HG02885 (cell line): ENCODE measurements at regions not wholly inside any gene's neighbourhood (a gene's known extent, or its start where the extent isn't known, plus 50 kb on each side); places are given as distances from the start of the nearest gene placed in this dataset.
"Not testable (repeated sequence)": the region's sequence is repeated elsewhere in the genome, so short reads cannot be mapped to it uniquely, and the experiment has no call there.

Experiments
- ATAC-seq: cut with Tn5 transposase; IDR thresholded peaks from one replicate; pipeline ENCODE4 v1.9.1; 2021; ENCODE audit warnings: mild to moderate bottlenecking; ENCODE audit not compliant: unreplicated experiment, poor library complexity

GRCh38 chr1:37158113-37158749, 123.9 kb upstream of the GRIK3 start:
- no peak for ATAC-seq

GRCh38 chr1:37159102-37159501, 124.8 kb upstream of the GRIK3 start:
- ATAC-seq: no peak

DNA sequence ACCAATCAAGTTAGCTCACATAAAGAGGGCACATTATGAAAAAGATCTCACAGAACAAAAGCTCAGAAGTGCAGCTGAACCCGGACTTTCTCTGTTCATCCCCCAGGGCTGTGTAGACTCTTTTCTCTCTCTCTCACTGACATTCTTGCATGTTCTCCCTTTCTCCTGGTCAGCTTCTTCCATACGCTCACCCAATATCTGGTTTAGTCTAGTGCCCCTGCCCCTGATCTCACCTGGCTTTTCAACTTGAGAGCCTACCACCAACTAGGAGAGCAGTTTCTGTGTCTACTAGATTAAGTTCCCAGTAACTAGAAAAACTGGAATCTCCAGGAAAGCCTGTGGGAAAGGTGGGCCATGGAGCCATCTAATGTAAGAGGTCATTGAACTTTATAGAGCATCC, 126.9 kb upstream of the GRIK3 start:
- ATAC-seq: no peak

DNA sequence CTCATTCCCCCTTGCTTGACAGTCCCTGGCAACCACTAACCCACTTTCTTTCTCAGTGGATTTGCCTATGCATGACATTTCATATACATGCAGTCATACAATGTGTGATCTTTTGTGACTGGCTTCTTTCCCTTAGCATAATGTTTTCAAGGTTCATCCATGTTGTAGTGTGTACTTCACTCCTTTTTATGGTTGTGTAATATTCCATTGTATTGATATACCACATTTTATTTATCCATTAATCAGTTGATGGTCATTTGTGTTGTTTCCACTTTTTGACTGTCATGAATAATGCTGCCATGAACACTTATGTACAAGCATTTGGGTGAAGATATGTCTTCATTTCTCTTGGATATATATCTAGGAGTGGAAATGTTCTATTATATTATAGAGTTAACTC, 127.7 kb upstream of the GRIK3 start:
- ATAC-seq: no peak

- ATAC-seq: no peak
Measured at GRCh38 chr1:37166005-37166404, 131.7 kb upstream of the GRIK3 start.

DNA sequence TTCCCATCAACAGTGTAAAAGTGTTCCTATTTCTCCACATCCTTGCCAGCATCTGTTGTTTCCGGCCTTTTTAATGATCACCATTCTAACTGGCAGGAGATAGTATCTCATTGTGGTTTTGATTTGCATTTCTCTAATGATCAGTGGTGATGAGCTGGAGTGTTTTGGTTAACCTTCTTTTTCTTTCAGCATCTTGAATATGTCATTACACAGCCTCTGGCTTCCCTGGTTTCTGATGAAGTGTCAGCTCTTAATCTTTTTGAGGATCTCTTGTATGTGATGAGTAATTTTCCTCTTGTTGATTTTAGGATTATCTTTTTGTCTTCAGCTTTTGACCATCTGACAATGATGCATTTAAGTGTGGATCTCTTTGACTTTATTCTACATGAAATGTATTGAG, 133.2 kb upstream of the GRIK3 start:
- no peak for ATAC-seq

DNA sequence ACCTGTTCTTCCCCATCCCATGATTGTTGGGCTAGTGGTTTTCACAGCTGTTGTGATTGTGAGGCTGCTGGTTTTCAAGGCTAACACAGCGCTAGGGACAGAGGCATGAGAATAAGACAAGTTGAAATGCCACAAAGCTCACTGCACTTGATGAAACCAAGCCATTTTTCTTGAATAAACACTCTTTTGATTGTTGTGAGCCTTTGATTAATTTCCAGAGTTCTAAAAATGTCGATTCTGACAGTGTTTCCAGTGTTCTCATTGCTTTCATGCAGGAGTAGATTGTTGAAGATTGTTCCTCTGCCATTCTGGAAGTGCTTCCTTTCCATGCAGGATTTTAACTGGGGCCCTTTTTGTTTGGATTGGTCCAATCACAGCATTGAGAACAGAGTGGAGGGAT, 134.9 kb upstream of the GRIK3 start:
- no peak for ATAC-seq

DNA sequence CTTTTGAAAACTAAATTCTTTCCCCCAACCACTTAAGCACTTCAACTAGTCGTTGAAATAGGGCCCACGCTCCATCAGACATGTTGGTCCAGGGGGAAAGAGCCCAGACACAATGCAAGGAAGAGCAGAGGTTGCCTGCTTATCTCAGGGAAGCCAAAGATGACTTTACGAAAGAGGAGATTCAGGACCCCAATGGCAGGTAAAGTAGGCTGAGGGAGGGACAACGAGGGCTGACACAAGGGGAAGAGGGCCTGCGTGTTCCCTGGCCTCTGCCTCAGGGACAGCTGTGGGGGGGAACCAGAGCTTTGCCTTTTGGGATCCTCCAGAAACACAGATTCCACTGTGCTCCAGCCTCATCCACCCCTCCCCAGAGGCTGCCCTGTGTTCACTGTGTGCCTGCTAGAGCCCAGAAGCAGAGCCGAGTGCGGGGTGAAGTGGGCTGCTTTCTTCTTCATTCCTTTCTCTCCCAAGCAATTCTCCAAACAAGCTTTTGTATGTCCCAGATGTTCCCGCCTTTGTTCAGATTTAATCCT, 135.5 kb upstream of the GRIK3 start:
- ATAC-seq: no peak

GRCh38 chr1:37171691-37172090, 137.4 kb upstream of the GRIK3 start:
- ATAC-seq: no peak

GRCh38 chr1:37174341-37174740, 140.0 kb upstream of the GRIK3 start:
- no peak for ATAC-seq

DNA sequence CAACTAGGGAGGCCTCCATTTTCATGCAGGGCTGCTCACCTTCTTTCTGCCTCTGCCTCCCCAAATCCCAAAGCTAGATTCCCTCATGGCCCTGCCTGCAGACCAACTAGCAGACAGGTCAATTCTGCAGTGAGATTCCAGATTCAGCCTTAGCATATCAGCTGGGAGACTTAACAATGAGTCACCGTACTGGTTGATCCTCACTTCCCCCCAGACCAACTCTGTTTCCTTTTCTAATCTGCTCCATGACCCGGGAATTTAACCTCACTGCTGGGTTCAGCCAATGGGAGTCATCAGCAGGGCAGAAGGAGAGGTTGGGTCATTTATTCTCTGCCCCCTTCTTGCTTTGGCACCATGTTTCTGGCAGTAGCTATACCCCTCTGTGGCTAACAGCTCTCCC, 140.6 kb upstream of the GRIK3 start:
- ATAC-seq: no peak

DNA sequence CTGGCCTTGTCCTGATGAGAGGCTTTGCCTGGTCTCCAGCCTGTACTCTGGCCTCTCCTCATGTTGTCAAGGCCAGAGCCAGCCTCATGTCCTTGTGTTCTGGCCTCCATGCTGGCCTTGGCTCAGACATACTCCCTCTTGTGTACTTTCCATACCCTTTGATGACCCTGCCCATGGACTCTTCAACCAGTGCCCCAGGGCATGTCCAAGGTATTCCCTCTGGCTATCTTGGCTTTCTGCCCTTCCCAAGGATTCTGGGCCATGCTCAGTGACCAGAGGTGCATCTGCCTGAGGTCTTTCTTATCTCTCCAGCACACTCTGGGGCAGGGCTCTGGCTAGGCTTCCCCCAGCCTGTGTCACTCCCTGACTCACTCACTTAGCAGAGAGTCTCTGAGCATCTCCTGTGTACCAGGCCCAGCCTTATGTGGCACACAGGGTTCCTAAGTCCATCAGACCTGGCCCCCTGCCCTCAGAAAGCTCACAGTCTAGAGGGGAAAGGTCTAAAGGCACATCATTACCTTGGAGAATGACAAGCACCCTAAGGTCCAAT, 141.4 kb upstream of the GRIK3 start:
- no peak for ATAC-seq

DNA sequence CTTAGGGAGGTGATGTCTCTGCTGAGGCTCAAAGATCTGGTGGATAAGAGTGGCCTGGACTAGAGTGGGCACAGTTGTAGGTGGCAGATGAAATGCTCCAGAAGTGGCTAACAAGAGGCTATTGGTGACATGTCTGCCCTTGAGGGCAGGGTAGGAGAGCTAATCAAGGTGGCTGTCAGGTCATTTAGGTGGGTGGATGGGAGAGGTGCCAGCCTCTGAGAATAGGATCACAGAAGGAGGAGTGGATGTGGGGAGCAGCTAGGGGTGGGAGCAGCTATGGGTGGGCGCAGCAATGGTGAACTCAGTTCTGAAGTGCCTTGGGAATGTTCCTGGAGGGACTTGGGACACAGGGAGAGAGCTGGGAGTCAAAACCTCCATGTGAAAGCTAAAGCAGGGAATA, 142.0 kb upstream of the GRIK3 start:
- no peak for ATAC-seq

DNA sequence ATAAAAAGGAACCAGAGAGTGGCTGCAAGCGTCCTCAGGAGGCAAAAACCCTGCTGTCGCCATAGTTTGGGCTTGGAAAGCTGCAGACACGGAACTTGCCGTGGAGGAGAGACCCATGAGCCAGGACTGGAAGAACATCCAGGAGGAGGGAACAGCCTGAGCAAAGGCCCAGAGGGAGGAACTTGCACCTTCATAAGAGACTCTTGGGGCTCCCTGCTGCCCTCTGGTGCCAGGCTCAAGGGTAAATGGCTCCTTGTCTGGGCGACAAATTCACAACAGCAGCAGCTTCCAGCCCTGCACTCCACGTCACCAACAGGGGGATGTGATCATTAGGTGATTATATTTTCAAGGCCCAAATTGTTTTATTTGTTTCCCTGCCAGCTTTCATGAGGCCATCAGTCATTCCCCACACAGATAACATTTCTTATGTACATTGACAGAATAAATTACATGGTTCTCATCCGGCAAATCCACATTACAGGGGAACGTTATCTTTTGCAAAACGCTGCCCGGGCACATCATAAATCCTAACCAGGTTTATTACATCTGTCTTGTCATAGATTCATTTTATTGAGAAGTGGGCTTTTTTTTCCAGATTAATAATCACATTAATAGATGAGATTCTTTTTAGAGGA, 143.0 kb upstream of the GRIK3 start:
- ATAC-seq: no peak

GRCh38 chr1:37181425-37181824, 147.1 kb upstream of the GRIK3 start:
- no peak for ATAC-seq

DNA sequence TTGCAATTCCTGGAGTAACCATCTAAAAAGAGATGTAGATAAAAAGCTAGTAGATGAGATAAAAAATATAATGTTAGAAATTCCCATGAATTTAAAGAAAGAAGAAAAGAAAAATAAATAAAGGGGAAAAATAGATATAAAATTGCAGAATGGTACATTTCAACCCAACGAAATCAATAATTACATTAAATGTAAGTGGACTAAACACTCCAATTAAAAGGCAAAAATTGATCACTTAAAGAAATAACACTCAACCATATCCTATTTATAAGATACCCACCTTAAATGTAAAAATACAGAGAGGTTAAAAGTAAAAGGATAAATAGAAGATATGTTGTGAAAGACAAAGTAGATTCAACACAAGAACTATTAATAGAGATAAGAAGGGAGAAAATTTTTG, 150.5 kb upstream of the GRIK3 start:
- no peak for ATAC-seq

GRCh38 chr1:37186246-37186756, 152.0 kb upstream of the GRIK3 start:
- no peak for ATAC-seq

DNA sequence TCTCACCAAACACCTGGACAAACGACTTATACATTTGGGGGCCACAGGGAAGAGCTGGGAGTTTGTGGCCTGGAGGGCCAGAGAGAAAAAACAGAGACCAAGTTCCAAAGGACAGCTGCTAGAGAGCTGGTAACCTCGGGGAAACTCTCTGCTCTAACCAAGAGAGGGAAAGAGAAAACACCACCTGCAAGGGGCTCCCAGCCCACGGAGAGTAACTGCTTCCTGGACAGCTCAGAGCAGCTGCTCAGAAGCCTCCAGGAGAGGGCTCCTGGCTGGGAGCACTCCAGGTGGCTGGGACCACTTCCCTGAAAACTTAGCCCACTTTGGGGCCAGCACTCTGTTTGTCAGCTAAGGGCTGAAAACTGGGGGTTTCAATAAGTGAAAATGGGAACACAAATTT, 154.8 kb upstream of the GRIK3 start:
- no peak for ATAC-seq

GRCh38 chr1:37197411-37197810, 163.1 kb upstream of the GRIK3 start:
- no peak for ATAC-seq

GRCh38 chr1:37214305-37214704, 180.0 kb upstream of the GRIK3 start:
- ATAC-seq: not testable (repeated sequence)

- ATAC-seq: no peak
Measured at GRCh38 chr1:37233606-37234005, 199.3 kb upstream of the GRIK3 start.
